Fibroblast of the aortic adventitia (primary cell): ENCODE measurements at regions not wholly inside any gene's neighbourhood (a gene's known extent, or its start where the extent isn't known, plus 50 kb on each side); places are given as distances from the start of the nearest gene placed in this dataset.

Experiments used
- DNase-seq: peaks from one replicate; pipeline ENCODE4 v3.0.0-alpha.2; 2010; ENCODE audit warnings: low read depth
- H3K4me3 ChIP-seq: 2 replicates; pipeline ENCODE4 v1.5.1; 2011; ENCODE audit warnings: low read depth, mild to moderate bottlenecking, control low read depth, low read length, moderate library complexity
- CTCF ChIP-seq: IDR thresholded peaks from 2 replicates; pipeline ENCODE4 v1.5.1; 2011; ENCODE audit warnings: mild to moderate bottlenecking, low read length, control low read depth, inconsistent platforms; ENCODE audit not compliant: insufficient read depth

- no peak for DNase-seq
- H3K4me3 ChIP-seq = no peak overlapping the region
- TF ChIP-seq CTCF = no peak
Measured at GRCh38 chr13:21970918-21971317, 300.0 kb downstream of the FGF9 start.

GRCh38 chr13:21971662-21972621 is 301.1 kb downstream of the FGF9 start:
- peak; percentile 28 for DNase-seq
- no peak overlapping the region for H3K4me3 ChIP-seq
- TF ChIP-seq CTCF = no peak

- H3K4me3 ChIP-seq = no peak overlapping the region
- DNase-seq = no peak
- no peak for TF ChIP-seq CTCF
Measured at GRCh38 chr13:21973437-21974125, 302.7 kb downstream of the FGF9 start.

- DNase-seq = no peak
- H3K4me3 ChIP-seq = no peak overlapping the region
- TF ChIP-seq CTCF = no peak
Measured at GRCh38 chr13:21974741-21975140, 303.9 kb downstream of the FGF9 start.

GRCh38 chr13:21976159-21976558 is 305.3 kb downstream of the FGF9 start:
- DNase-seq = no peak
- H3K4me3 ChIP-seq = no peak overlapping the region
- no peak for TF ChIP-seq CTCF

- TF ChIP-seq CTCF = no peak
- no peak overlapping the region for H3K4me3 ChIP-seq
- no peak for DNase-seq
Measured at GRCh38 chr13:21979161-21979806, 308.4 kb downstream of the FGF9 start.
